ENCODE measurements at regions not wholly inside any gene's neighbourhood (a gene's known extent, or its start where the extent isn't known, plus 50 kb on each side); places are given as distances from the start of the nearest gene placed in this dataset.

DNA sequence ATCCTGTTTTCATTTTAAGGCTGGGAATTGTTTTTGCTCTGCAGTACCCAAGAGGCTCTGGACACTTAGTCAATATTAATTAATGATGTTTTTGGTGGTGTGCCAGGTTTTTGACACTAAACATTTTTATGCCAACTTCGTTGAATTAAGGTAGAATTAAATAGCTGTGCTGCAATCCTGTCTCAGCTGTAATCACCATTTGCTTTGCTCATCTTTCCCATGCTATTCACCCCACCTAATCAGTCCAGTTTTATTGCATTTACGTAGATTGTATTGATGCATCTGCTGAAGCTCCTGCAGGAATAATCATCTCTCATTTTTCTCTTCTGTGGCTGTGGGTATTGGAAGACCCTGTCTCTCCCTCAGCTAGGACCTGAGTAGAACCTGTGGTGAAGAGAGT lies 52.6 kb upstream of the TRUB1 start:
- no peak overlapping the region for H2AFZ ChIP-seq (replicated peaks)
- no peaks in the 10 kb centered on the region for H3K79me2 ChIP-seq (ENCODE audit: low read depth)
- no peak overlapping the region for H3K27ac ChIP-seq
- H3K4me3 ChIP-seq, result no peak overlapping the region
- no peaks in the 10 kb centered on the region for H3K9me3 ChIP-seq (ENCODE audit: low read depth)
- H3F3A ChIP-seq (ENCODE audit: low read depth), result peaks cover 7% of the 10 kb centered on the region
- peaks cover 4% of the 10 kb centered on the region for H3K27me3 Mint-ChIP-seq (ENCODE audit: insufficient read depth, low read depth)
- no peaks in the 10 kb centered on the region for H3K9me3 Mint-ChIP-seq
- no peak for DNase-seq (ENCODE audit: low spot score)
- H3K27me3 ChIP-seq, result no peaks in the 10 kb centered on the region
- H3K4me1 ChIP-seq, result peaks cover 13% of the 10 kb centered on the region
- no peak for TF ChIP-seq CTCF (IDR thresholded peaks at IDR 0.05)
- TF ChIP-seq EZH2 (IDR thresholded peaks at IDR 0.05), result no peak
- TF ChIP-seq EZH2phosphoT487 (IDR thresholded peaks at IDR 0.05), result no peak
- no peaks in the 10 kb centered on the region for H3K36me3 ChIP-seq
- peaks cover 13% of the 10 kb centered on the region for H3K4me1 Mint-ChIP-seq
- H3K4me3 Mint-ChIP-seq, result no peak overlapping the region
- H3K36me3 Mint-ChIP-seq, result no peaks in the 10 kb centered on the region
- H3K9ac ChIP-seq, result no peak overlapping the region
- H3K27ac Mint-ChIP-seq, result no peak overlapping the region
- no peaks in the 10 kb centered on the region for H4K20me1 ChIP-seq (ENCODE audit: low read depth)
- H3K4me2 ChIP-seq, result no peak overlapping the region

All from neural progenitor cell (in vitro differentiated cells).